ENCODE measurements at regions not wholly inside any gene's neighbourhood (a gene's known extent, or its start where the extent isn't known, plus 50 kb on each side); places are given as distances from the start of the nearest gene placed in this dataset.
"Not testable (repeated sequence)": the region's sequence is repeated elsewhere in the genome, so short reads cannot be mapped to it uniquely, and the experiment has no call there.

GRCh38 chr5:67724412-67725135, 491.0 kb upstream of the PIK3R1 start (continued):
- TF ChIP-seq TEAD4 (IDR thresholded peaks at IDR 0.05; ENCODE audit: borderline replicate concordance, insufficient read depth) (no peak), CHD2 (IDR thresholded peaks at IDR 0.05; ENCODE audit: low read length, partially characterized antibody) (no peak), RFX5 (IDR thresholded peaks at IDR 0.05; ENCODE audit: low read length) (no peak), POLR2AphosphoS5 (IDR thresholded peaks at IDR 0.05; ENCODE audit: low read depth, low read length) (no peak), GATA2 (CRISPR knock-in tag; IDR thresholded peaks at IDR 0.05) (no peak), GABPA (IDR thresholded peaks at IDR 0.05; ENCODE audit: low read depth) (no peak), USF1 (IDR thresholded peaks at IDR 0.05; ENCODE audit: borderline replicate concordance, low read depth) (no peak)

DNA sequence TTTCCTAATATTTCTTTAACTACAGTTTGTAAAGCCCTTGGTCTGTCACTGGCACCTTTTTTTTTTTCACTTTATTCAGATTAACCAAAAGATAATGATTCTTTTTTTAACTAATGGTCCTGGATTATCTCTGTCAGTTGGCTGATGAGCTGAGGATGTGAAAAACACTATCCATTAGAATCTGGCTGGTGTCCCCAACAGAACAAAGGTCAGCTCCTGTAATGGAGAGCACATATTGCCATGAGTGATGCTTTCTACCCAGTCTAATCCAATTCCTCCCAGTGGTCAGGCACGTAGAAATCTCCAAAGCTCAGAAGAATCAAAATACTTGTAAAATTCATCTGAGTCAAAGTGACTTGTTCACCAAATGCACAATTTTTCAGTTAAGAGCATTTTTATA, 491.7 kb upstream of the PIK3R1 start:
- TF ChIP-seq NFIC (IDR thresholded peaks at IDR 0.05; ENCODE audit: borderline replicate concordance): no peak
- no peak for TF ChIP-seq TCF12 (IDR thresholded peaks at IDR 0.05)
- TF ChIP-seq JUND (IDR thresholded peaks at IDR 0.05): no peak
- TF ChIP-seq, protein P1, sequence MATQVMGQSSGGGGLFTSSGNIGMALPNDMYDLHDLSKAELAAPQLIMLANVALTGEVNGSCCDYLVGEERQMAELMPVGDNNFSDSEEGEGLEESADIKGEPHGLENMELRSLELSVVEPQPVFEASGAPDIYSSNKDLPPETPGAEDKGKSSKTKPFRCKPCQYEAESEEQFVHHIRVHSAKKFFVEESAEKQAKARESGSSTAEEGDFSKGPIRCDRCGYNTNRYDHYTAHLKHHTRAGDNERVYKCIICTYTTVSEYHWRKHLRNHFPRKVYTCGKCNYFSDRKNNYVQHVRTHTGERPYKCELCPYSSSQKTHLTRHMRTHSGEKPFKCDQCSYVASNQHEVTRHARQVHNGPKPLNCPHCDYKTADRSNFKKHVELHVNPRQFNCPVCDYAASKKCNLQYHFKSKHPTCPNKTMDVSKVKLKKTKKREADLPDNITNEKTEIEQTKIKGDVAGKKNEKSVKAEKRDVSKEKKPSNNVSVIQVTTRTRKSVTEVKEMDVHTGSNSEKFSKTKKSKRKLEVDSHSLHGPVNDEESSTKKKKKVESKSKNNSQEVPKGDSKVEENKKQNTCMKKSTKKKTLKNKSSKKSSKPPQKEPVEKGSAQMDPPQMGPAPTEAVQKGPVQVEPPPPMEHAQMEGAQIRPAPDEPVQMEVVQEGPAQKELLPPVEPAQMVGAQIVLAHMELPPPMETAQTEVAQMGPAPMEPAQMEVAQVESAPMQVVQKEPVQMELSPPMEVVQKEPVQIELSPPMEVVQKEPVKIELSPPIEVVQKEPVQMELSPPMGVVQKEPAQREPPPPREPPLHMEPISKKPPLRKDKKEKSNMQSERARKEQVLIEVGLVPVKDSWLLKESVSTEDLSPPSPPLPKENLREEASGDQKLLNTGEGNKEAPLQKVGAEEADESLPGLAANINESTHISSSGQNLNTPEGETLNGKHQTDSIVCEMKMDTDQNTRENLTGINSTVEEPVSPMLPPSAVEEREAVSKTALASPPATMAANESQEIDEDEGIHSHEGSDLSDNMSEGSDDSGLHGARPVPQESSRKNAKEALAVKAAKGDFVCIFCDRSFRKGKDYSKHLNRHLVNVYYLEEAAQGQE (IDR thresholded peaks at IDR 0.05; ENCODE audit: low read depth, low read length): no peak
- no peak for TF ChIP-seq SMC3 (IDR thresholded peaks at IDR 0.05; ENCODE audit: low read depth, low read length)
- TF ChIP-seq RXRA (IDR thresholded peaks at IDR 0.05; ENCODE audit: borderline replicate concordance, low read depth): no peak
- TF ChIP-seq MXI1 (IDR thresholded peaks at IDR 0.05; ENCODE audit: low read depth, low read length): no peak
- TF ChIP-seq RCOR1 (IDR thresholded peaks at IDR 0.05; ENCODE audit: low read length): no peak
- no peak for TF ChIP-seq NRF1 (IDR thresholded peaks at IDR 0.05; ENCODE audit: low read depth, low read length)
- no peak for TF ChIP-seq USF2 (IDR thresholded peaks at IDR 0.05; ENCODE audit: borderline replicate concordance, low read depth, low read length)
- no peak for TF ChIP-seq CHD2 (IDR thresholded peaks at IDR 0.05; ENCODE audit: low read length, partially characterized antibody)
- TF ChIP-seq FOSL2 (IDR thresholded peaks at IDR 0.05; ENCODE audit: borderline replicate concordance, low read depth): no peak
- no peak for TF ChIP-seq MEF2A (IDR thresholded peaks at IDR 0.05; ENCODE audit: borderline replicate concordance, low read depth)
- TF ChIP-seq FOXM1 (IDR thresholded peaks at IDR 0.05; ENCODE audit: low read depth): no peak
- no peak for TF ChIP-seq YY1 (IDR thresholded peaks at IDR 0.05; ENCODE audit: low read depth)
- 45% methylated on average over 1 of the region's 1 CpG for WGBS (ENCODE audit: low lambda C conversion rate)
- Histone ChIP-seq H3F3A (replicated peaks; ENCODE audit: insufficient read depth) (no peaks in the 10 kb centered on the region), H4K20me1 (ENCODE audit: insufficient read depth) (no peaks in the 10 kb centered on the region), H2AFZ (ENCODE audit: low read depth) (no peak overlapping the region), H3K79me2 (ENCODE audit: insufficient read depth) (no peaks in the 10 kb centered on the region), H3K9ac (no peak overlapping the region), H3K36me3 (replicated peaks in 1 of 2; ENCODE audit: control insufficient read depth in 1 of 2, insufficient read depth in 2 of 2, low read length in 1 of 2) (no peaks in the 10 kb centered on the region), H3K4me2 (no peak overlapping the region), H3K9me3 (no peaks in the 10 kb centered on the region), H3K4me1 (ENCODE audit: control insufficient read depth in 1 of 2, insufficient read depth in 2 of 2, low read depth in 1 of 2, low read length in 1 of 2) (no peaks in the 10 kb centered on the region), H3K27me3 (ENCODE audit: insufficient read depth) (no peaks in the 10 kb centered on the region), H3K27ac (ENCODE audit: low read depth in 2 of 2, low read length in 1 of 2) (no peak overlapping the region), H3K4me3 (ENCODE audit: low read depth in 2 of 2, low read length in 1 of 2) (no peak overlapping the region), H3K9me2 (no peaks in the 10 kb centered on the region)
- CTCF ChIA-PET: no interaction called here
- POLR2A ChIA-PET: no interaction called here
- no peak for DNase-seq

DNA sequence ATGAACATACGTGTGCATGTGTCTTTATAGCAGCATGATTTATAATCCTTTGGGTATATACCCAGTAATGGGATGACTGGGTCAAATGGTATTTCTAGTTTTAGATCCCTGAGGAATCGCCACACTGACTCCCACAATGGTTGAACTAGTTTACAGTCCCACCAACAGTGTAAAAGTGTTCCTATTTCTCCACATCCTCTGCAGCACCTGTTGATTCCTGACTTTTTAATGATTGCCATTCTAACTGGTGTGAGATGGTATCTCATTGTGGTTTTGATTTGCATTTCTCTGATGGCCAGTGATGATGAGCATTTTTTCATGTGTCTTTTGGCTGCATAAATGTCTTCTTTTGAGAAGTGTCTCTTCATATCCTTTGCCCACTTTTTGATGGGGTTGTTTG, 493.0 kb upstream of the PIK3R1 start:
- WGBS (ENCODE audit: low lambda C conversion rate): 44% methylated on average over 2 of the region's 2 CpGs
- H4K20me1 ChIP-seq (ENCODE audit: insufficient read depth); CTCF ChIA-PET; DNase-seq; H3K9me2 ChIP-seq; H3K27ac ChIP-seq (ENCODE audit: low read depth in 2 of 2, low read length in 1 of 2); H3K9ac ChIP-seq; H3K4me2 ChIP-seq; H3F3A ChIP-seq (replicated peaks; ENCODE audit: insufficient read depth); POLR2A ChIA-PET; H3K79me2 ChIP-seq (ENCODE audit: insufficient read depth); H3K27me3 ChIP-seq (ENCODE audit: insufficient read depth); H3K36me3 ChIP-seq (replicated peaks in 1 of 2; ENCODE audit: control insufficient read depth in 1 of 2, insufficient read depth in 2 of 2, low read length in 1 of 2); H3K4me3 ChIP-seq (ENCODE audit: low read depth in 2 of 2, low read length in 1 of 2); H3K9me3 ChIP-seq; H2AFZ ChIP-seq (ENCODE audit: low read depth); H3K4me1 ChIP-seq (ENCODE audit: control insufficient read depth in 1 of 2, insufficient read depth in 2 of 2, low read depth in 1 of 2, low read length in 1 of 2): not testable (repeated sequence)
